SK-N-SH treated with all-trans-retinoic acid at 6 μM for 48 hours (cell line): ENCODE measurements at regions not wholly inside any gene's neighbourhood (a gene's known extent, or its start where the extent isn't known, plus 50 kb on each side); places are given as distances from the start of the nearest gene placed in this dataset.

ENCODE experiments used
- ATAC-seq: fragments of 200-7000 bp; cut with Tn5 transposase; 3 replicates; pipeline ENCODE4 v1.9.1; 2020; ENCODE audit warnings: mild to moderate bottlenecking, moderate library complexity
- ARNTL ChIP-seq: fragments of 450-650 bp; formaldehyde crosslinking; IDR thresholded peaks from 2 replicates; pipeline ENCODE4 v1.5.0; 2020; ENCODE audit warnings: low read depth, mild to moderate bottlenecking, moderate library complexity, borderline replicate concordance
- CSDC2 ChIP-seq: fragments of 250-450 bp; sonication (Bioruptor Pico); IDR thresholded peaks from 2 replicates; pipeline ENCODE4 v1.5.0; 2020; ENCODE audit warnings: mild to moderate bottlenecking, moderate library complexity
- ESRRG ChIP-seq: fragments of 250-450 bp; sonication (Bioruptor Pico); IDR thresholded peaks from 2 replicates; pipeline ENCODE4 v1.6.1; 2021; ENCODE audit warnings: mild to moderate bottlenecking
- ISL1 ChIP-seq: fragments of 250-450 bp; sonication (Bioruptor Pico); IDR thresholded peaks from 2 replicates; pipeline ENCODE4 v2.1.2; 2022; ENCODE audit warnings: mild to moderate bottlenecking, moderate library complexity
- OSR1 ChIP-seq: fragments of 250-450 bp; sonication (Bioruptor Pico); IDR thresholded peaks from 2 replicates; pipeline ENCODE4 v1.8.0; 2022; ENCODE audit warnings: moderate library complexity, mild to moderate bottlenecking, inconsistent platforms
- PPARA ChIP-seq: fragments of 250-450 bp; sonication (Bioruptor Pico); IDR thresholded peaks from 2 replicates; pipeline ENCODE4 v1.5.0; 2020; ENCODE audit warnings: mild to moderate bottlenecking, borderline replicate concordance
- RARB ChIP-seq: fragments of 250-450 bp; sonication (Bioruptor Pico); IDR thresholded peaks from 2 replicates; pipeline ENCODE4 v1.8.0; 2021; ENCODE audit warnings: mild to moderate bottlenecking, moderate library complexity
- SNAI2 ChIP-seq: fragments of 250-450 bp; sonication (Bioruptor Pico); IDR thresholded peaks from 2 replicates; pipeline ENCODE4 v1.5.0; 2020; ENCODE audit warnings: mild to moderate bottlenecking, moderate library complexity
- TCF4 ChIP-seq: fragments of 250-450 bp; sonication (Bioruptor Pico); IDR thresholded peaks from 2 replicates; pipeline ENCODE4 v1.8.0; 2021; ENCODE audit warnings: mild to moderate bottlenecking, moderate library complexity, borderline replicate concordance
- TOX ChIP-seq: fragments of 250-450 bp; sonication (Bioruptor Pico); IDR thresholded peaks from 2 replicates; pipeline ENCODE4 v1.8.0; 2021; ENCODE audit warnings: mild to moderate bottlenecking, moderate library complexity, borderline replicate concordance
- ZFP3 ChIP-seq: fragments of 250-450 bp; sonication (Bioruptor Pico); IDR thresholded peaks from 2 replicates; pipeline ENCODE4 v1.5.0; 2020; ENCODE audit warnings: mild to moderate bottlenecking, moderate library complexity
- ZFP30 ChIP-seq: fragments of 450-650 bp; formaldehyde crosslinking; IDR thresholded peaks from 2 replicates; pipeline ENCODE4 v1.5.0; 2022; ENCODE audit warnings: mild to moderate bottlenecking, moderate library complexity
- ZNF565 ChIP-seq: fragments of 450-650 bp; formaldehyde crosslinking; conservative IDR thresholded peaks from 2 replicates; pipeline ENCODE4 v1.5.0; 2020; ENCODE audit warnings: low read depth, mild to moderate bottlenecking, moderate library complexity
- ZNF70 ChIP-seq: fragments of 450-650 bp; formaldehyde crosslinking; IDR thresholded peaks from 2 replicates; pipeline ENCODE4 v1.5.0; 2020; ENCODE audit warnings: mild to moderate bottlenecking, moderate library complexity
- ZNF8 ChIP-seq: fragments of 450-650 bp; formaldehyde crosslinking; IDR thresholded peaks from 2 replicates; pipeline ENCODE4 v1.5.0; 2020; ENCODE audit warnings: mild to moderate bottlenecking, moderate library complexity
- TF ChIP-seq, protein P1 (sequence below): fragments of 250-450 bp; sonication (Bioruptor Pico); IDR thresholded peaks from 2 replicates; pipeline ENCODE4 v1.8.0; 2021; ENCODE audit warnings: low read depth, mild to moderate bottlenecking, moderate library complexity, borderline replicate concordance
- TF ChIP-seq, protein P2 (sequence below): fragments of 250-450 bp; sonication (Bioruptor Pico); IDR thresholded peaks from 2 replicates; pipeline ENCODE4 v1.5.1; 2020; ENCODE audit warnings: low read depth, mild to moderate bottlenecking, moderate library complexity
- TF ChIP-seq, protein P3 (sequence below): fragments of 250-450 bp; sonication (Bioruptor Pico); IDR thresholded peaks from 2 replicates; pipeline ENCODE4 v1.8.0; 2020; ENCODE audit warnings: mild to moderate bottlenecking, moderate library complexity, borderline replicate concordance
- TF ChIP-seq, protein P4 (sequence below): fragments of 250-450 bp; sonication (Bioruptor Pico); IDR thresholded peaks from 2 replicates; pipeline ENCODE4 v1.5.0; 2020; ENCODE audit warnings: mild to moderate bottlenecking, moderate library complexity
- TF ChIP-seq, protein P5 (sequence below): fragments of 250-450 bp; sonication (Bioruptor Pico); IDR thresholded peaks from 2 replicates; pipeline ENCODE4 v1.5.1; 2021; ENCODE audit warnings: mild to moderate bottlenecking, moderate library complexity

DNA sequence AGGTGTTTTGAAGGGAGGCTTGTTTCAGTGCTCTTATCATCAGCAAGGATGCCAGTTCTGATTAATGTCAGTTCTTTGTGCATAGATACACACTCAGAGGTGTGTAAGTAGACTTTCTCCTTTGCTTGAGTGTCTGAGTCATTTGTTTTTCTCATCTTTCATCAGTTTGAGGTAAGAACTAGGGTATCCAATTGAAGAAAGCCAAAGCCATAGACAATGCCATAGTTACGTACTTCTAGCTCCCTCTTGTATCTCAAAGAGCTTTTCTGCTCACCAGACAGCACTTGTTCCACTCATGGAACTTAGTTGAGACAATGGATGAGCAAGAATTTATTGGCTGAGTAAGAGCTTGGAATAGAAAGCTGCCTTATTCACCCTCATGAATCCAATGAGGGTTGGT lies 520.1 kb downstream of the PIK3C3 start:
- TF ChIP-seq, protein P1, sequence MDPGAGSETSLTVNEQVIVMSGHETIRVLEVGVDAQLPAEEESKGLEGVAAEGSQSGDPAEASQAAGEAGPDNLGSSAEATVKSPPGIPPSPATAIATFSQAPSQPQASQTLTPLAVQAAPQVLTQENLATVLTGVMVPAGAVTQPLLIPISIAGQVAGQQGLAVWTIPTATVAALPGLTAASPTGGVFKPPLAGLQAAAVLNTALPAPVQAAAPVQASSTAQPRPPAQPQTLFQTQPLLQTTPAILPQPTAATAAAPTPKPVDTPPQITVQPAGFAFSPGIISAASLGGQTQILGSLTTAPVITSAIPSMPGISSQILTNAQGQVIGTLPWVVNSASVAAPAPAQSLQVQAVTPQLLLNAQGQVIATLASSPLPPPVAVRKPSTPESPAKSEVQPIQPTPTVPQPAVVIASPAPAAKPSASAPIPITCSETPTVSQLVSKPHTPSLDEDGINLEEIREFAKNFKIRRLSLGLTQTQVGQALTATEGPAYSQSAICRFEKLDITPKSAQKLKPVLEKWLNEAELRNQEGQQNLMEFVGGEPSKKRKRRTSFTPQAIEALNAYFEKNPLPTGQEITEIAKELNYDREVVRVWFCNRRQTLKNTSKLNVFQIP (CRISPR knock-in tag), result no peak
- TF ChIP-seq, protein P2, sequence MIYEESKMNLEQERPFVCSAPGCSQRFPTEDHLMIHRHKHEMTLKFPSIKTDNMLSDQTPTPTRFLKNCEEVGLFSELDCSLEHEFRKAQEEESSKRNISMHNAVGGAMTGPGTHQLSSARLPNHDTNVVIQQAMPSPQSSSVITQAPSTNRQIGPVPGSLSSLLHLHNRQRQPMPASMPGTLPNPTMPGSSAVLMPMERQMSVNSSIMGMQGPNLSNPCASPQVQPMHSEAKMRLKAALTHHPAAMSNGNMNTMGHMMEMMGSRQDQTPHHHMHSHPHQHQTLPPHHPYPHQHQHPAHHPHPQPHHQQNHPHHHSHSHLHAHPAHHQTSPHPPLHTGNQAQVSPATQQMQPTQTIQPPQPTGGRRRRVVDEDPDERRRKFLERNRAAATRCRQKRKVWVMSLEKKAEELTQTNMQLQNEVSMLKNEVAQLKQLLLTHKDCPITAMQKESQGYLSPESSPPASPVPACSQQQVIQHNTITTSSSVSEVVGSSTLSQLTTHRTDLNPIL (CRISPR knock-in tag), result no peak
- no peak for TF ChIP-seq ZFP30
- TF ChIP-seq ZNF565 (CRISPR knock-in tag), result no peak
- no peak for TF ChIP-seq PPARA
- TF ChIP-seq TCF4 (CRISPR knock-in tag), result no peak
- no peak for TF ChIP-seq ZNF70
- TF ChIP-seq, protein P3, sequence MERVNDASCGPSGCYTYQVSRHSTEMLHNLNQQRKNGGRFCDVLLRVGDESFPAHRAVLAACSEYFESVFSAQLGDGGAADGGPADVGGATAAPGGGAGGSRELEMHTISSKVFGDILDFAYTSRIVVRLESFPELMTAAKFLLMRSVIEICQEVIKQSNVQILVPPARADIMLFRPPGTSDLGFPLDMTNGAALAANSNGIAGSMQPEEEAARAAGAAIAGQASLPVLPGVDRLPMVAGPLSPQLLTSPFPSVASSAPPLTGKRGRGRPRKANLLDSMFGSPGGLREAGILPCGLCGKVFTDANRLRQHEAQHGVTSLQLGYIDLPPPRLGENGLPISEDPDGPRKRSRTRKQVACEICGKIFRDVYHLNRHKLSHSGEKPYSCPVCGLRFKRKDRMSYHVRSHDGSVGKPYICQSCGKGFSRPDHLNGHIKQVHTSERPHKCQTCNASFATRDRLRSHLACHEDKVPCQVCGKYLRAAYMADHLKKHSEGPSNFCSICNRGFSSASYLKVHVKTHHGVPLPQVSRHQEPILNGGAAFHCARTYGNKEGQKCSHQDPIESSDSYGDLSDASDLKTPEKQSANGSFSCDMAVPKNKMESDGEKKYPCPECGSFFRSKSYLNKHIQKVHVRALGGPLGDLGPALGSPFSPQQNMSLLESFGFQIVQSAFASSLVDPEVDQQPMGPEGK (CRISPR knock-in tag), result no peak
- no peak for TF ChIP-seq ISL1 (CRISPR knock-in tag)
- no peak for TF ChIP-seq RARB
- TF ChIP-seq SNAI2 (CRISPR knock-in tag), result no peak
- no peak for ATAC-seq

DNA sequence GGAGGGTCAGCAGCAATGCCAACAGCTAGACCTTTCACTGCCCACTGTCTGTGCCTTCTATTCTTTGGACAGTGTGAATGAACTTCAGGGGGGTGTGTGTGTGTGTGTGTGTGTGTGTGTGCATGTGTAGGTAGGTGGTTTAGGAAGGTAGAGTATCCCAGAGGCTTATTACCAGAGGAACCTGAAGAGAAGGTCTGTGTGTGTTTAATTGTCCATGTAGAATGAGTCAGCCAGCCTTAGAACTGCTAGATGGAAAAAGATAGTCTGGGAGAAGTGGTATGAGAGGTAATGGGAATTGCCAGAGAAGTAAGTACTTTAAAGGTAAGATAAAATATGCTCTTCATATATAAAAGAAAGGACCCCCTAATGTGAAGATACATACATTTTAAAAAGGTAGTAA lies 522.2 kb downstream of the PIK3C3 start:
- no peak for TF ChIP-seq ZFP3
- TF ChIP-seq OSR1 (CRISPR knock-in tag), result no peak
- no peak for TF ChIP-seq ESRRG (CRISPR knock-in tag)
- TF ChIP-seq, protein P2 (CRISPR knock-in tag), result no peak
- no peak for TF ChIP-seq TOX (CRISPR knock-in tag)
- TF ChIP-seq ISL1 (CRISPR knock-in tag), result no peak
- no peak for ATAC-seq

DNA sequence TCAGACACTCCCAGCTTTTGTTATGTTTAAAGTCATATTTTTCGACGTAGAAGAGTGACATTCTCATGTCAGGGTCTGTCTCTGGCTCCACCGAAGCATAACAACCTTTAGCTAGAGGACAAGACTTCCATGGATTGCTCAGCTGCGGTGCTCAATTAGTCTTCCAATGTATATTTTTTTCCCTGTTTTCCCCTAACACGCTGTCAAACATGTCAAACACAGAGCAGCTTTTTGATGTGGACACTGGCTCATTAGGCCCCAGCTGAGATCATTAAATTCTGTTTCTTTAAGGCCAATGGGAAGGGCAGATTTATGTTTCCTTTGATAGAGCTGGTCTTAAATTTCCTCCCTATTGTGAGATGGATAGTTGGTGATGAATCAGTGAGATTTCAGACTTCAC lies 525.4 kb downstream of the PIK3C3 start:
- TF ChIP-seq, protein P4, sequence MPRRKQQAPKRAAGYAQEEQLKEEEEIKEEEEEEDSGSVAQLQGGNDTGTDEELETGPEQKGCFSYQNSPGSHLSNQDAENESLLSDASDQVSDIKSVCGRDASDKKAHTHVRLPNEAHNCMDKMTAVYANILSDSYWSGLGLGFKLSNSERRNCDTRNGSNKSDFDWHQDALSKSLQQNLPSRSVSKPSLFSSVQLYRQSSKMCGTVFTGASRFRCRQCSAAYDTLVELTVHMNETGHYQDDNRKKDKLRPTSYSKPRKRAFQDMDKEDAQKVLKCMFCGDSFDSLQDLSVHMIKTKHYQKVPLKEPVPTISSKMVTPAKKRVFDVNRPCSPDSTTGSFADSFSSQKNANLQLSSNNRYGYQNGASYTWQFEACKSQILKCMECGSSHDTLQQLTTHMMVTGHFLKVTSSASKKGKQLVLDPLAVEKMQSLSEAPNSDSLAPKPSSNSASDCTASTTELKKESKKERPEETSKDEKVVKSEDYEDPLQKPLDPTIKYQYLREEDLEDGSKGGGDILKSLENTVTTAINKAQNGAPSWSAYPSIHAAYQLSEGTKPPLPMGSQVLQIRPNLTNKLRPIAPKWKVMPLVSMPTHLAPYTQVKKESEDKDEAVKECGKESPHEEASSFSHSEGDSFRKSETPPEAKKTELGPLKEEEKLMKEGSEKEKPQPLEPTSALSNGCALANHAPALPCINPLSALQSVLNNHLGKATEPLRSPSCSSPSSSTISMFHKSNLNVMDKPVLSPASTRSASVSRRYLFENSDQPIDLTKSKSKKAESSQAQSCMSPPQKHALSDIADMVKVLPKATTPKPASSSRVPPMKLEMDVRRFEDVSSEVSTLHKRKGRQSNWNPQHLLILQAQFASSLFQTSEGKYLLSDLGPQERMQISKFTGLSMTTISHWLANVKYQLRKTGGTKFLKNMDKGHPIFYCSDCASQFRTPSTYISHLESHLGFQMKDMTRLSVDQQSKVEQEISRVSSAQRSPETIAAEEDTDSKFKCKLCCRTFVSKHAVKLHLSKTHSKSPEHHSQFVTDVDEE (CRISPR knock-in tag), result no peak
- TF ChIP-seq, protein P1 (CRISPR knock-in tag), result no peak
- TF ChIP-seq ZFP3 (no peak), ZFP30 (no peak), TOX (CRISPR knock-in tag) (no peak), OSR1 (CRISPR knock-in tag) (no peak), CSDC2 (no peak), ZNF8 (CRISPR knock-in tag) (no peak), ARNTL (CRISPR knock-in tag) (no peak)
- TF ChIP-seq, protein P5, sequence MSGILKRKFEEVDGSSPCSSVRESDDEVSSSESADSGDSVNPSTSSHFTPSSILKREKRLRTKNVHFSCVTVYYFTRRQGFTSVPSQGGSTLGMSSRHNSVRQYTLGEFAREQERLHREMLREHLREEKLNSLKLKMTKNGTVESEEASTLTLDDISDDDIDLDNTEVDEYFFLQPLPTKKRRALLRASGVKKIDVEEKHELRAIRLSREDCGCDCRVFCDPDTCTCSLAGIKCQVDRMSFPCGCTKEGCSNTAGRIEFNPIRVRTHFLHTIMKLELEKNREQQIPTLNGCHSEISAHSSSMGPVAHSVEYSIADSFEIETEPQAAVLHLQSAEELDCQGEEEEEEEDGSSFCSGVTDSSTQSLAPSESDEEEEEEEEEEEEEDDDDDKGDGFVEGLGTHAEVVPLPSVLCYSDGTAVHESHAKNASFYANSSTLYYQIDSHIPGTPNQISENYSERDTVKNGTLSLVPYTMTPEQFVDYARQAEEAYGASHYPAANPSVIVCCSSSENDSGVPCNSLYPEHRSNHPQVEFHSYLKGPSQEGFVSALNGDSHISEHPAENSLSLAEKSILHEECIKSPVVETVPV (CRISPR knock-in tag), result no peak
- TF ChIP-seq, all 23 proteins: peak for 0
- no peak for ATAC-seq
